ENCODE measurements at regions not wholly inside any gene's neighbourhood (a gene's known extent, or its start where the extent isn't known, plus 50 kb on each side); places are given as distances from the start of the nearest gene placed in this dataset.

- TF ChIP-seq CTCF (IDR thresholded peaks at IDR 0.05) = no peak
- no peak for TF ChIP-seq POLR2A (IDR thresholded peaks at IDR 0.05)
Measured at GRCh38 chr1:82555501-82555900, 754.8 kb downstream of the ADGRL2 start.

Data from adrenal gland (tissue), 5 donors.